ENCODE measurements at regions not wholly inside any gene's neighbourhood (a gene's known extent, or its start where the extent isn't known, plus 50 kb on each side); places are given as distances from the start of the nearest gene placed in this dataset.

DNA sequence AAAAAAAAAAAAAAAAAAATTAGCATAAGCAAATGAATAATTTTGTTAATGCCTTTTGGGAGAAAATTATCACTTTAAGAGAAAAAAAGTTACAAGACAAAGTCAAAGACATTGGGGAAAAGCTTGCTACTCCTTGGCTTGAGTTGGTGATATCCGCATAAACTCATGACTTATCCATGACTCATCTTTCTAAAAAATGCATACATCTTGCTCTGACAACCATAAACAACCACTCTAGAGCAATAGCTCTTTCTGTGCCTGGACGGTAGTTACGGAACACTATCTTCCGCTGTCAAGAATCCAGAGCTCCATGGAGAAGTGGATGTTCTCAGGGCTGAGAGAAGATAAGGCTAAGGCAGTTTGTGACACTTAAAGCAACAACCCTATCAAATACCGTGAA lies 281.1 kb upstream of the PFKP start:
- dilution Hi-C loops (cut with HindIII; ENCODE audit: low sequenced_read_pairs, unreplicated experiment), result no loop called here

More for the DNA sequence above, 281.1 kb upstream of the PFKP start:
- Histone ChIP-seq H2AK9ac (replicated peaks; ENCODE audit: low read depth, low read length, poor library complexity) (no peak overlapping the region), H3K9ac (ENCODE audit: low read depth, low read length) (no peak overlapping the region), H2BK120ac (ENCODE audit: low read depth, low read length) (no peak overlapping the region), H3K4me3 (ENCODE audit: insufficient read depth, low read depth, low read length) (no peak overlapping the region), H3K9me3 (ENCODE audit: control insufficient read depth, insufficient read depth, low read length) (peaks cover 36% of the 10 kb centered on the region), H3K23ac (ENCODE audit: low read depth, low read length) (no peak overlapping the region), H3K4me1 (ENCODE audit: control insufficient read depth, insufficient read depth, low read length) (no peaks in the 10 kb centered on the region), H3K4me2 (ENCODE audit: low read depth, low read length) (no peak overlapping the region), H3K56ac (ENCODE audit: extremely low read depth, insufficient read depth, low read length) (no peak overlapping the region), H3K79me1 (ENCODE audit: low read depth in 1 of 2, low read length in 2 of 2) (no peaks in the 10 kb centered on the region), H2BK20ac (ENCODE audit: low read depth, low read length) (no peak overlapping the region), H3K18ac (ENCODE audit: low read depth, low read length) (no peak overlapping the region), H4K91ac (ENCODE audit: insufficient read depth, low read depth, low read length) (no peak overlapping the region), H4K20me1 (ENCODE audit: insufficient read depth, low read length) (no peaks in the 10 kb centered on the region), H4K8ac (ENCODE audit: low read depth in 2 of 2, low read length in 2 of 2) (no peak overlapping the region), H2AFZ (replicated peaks; ENCODE audit: low read length, poor library complexity) (no peak overlapping the region), H3K9me1 (ENCODE audit: insufficient read depth, low read length) (no peaks in the 10 kb centered on the region), H2BK5ac (ENCODE audit: low read depth, low read length, poor library complexity, severe bottlenecking) (no peak overlapping the region), H3K14ac (replicated peaks; ENCODE audit: low read depth, low read length) (no peak overlapping the region), H4K5ac (ENCODE audit: low read depth, low read length) (no peak overlapping the region), H2AK5ac (ENCODE audit: low read depth, low read length) (no peak overlapping the region), H3K27ac (ENCODE audit: insufficient read depth, low read length) (no peak overlapping the region), H3K4ac (ENCODE audit: low read depth, low read length) (no peak overlapping the region), H3K27me3 (ENCODE audit: control insufficient read depth, insufficient read depth, low read length) (no peaks in the 10 kb centered on the region), H2BK15ac (ENCODE audit: low read depth, low read length) (no peak overlapping the region), H3K36me3 (ENCODE audit: control insufficient read depth, insufficient read depth, low read length) (no peaks in the 10 kb centered on the region)
- no peak for ATAC-seq (ENCODE audit: low read depth)
- no peak for TF ChIP-seq RCOR1 (IDR thresholded peaks at IDR 0.05; ENCODE audit: insufficient replicate concordance, low read length)
- TF ChIP-seq NFE2L2 (IDR thresholded peaks at IDR 0.05; ENCODE audit: low read depth, low read length), result no peak
- TF ChIP-seq USF2 (IDR thresholded peaks at IDR 0.05; ENCODE audit: low read depth, low read length), result no peak
- TF ChIP-seq MAZ (IDR thresholded peaks at IDR 0.05; ENCODE audit: borderline replicate concordance, low read depth, low read length), result no peak
- ChIA-PET CTCF (no interaction called here), POLR2A (ENCODE audit: unreplicated experiment) (no interaction called here)
- no peak for DNase-seq
- BruUV-seq (replicated peaks), result no TSS peak
- 33% methylated on average over 1 of the region's 5 CpGs; no CpG with 5 or more reads in 1 of the 2 experiments for WGBS, 2 experiments (ENCODE audit: extremely low coverage in 2 of 2, insufficient read length in 1 of 2)
- intact Hi-C loops (cut with micrococcal nuclease), result no loop called here
- in situ Hi-C loops (cut with MboI; ENCODE audit: low sequenced_read_pairs), result no loop called here
